MV-4-11 (cell line): ENCODE measurements at regions not wholly inside any gene's neighbourhood (a gene's known extent, or its start where the extent isn't known, plus 50 kb on each side); places are given as distances from the start of the nearest gene placed in this dataset.
"Not testable (repeated sequence)": the region's sequence is repeated elsewhere in the genome, so short reads cannot be mapped to it uniquely, and the experiment has no call there.

Source experiments
- DNase-seq: peaks from one replicate; lab custom pipeline; 2025; lab: John Stamatoyannopoulos, UW

GRCh38 chr2:208685929-208686328 lies 279.3 kb downstream of the PTH2R start:
- DNase-seq: not testable (repeated sequence)

GRCh38 chr2:208686665-208687064 lies 280.1 kb downstream of the PTH2R start:
- DNase-seq: no peak

GRCh38 chr2:208687720-208688119 lies 281.1 kb downstream of the PTH2R start:
- DNase-seq: not testable (repeated sequence)

GRCh38 chr2:208698114-208698513 lies 291.5 kb downstream of the PTH2R start:
- DNase-seq: no peak

GRCh38 chr2:208708486-208708885 lies 301.9 kb downstream of the PTH2R start:
- DNase-seq: no peak

GRCh38 chr2:208711598-208711997 lies 305.0 kb downstream of the PTH2R start:
- no peak for DNase-seq

- peak; percentile 44 for DNase-seq
Observed at GRCh38 chr2:208713066-208713745, 306.6 kb downstream of the PTH2R start.

GRCh38 chr2:208718828-208719227 lies 312.2 kb downstream of the PTH2R start:
- DNase-seq: no peak

- no peak for DNase-seq
Observed at GRCh38 chr2:208722731-208723130, 316.1 kb downstream of the PTH2R start.

GRCh38 chr2:208725280-208725679 lies 318.7 kb downstream of the PTH2R start:
- no peak for DNase-seq

- DNase-seq: no peak
Observed at GRCh38 chr2:208726242-208726641, 319.6 kb downstream of the PTH2R start.

- DNase-seq: not testable (repeated sequence)
Observed at GRCh38 chr2:208751663-208752415, 345.2 kb downstream of the PTH2R start.

- DNase-seq: no peak
Observed at GRCh38 chr2:208757364-208757763, 350.8 kb downstream of the PTH2R start.

GRCh38 chr2:208773074-208773473 lies 366.5 kb downstream of the PTH2R start:
- DNase-seq: not testable (repeated sequence)

GRCh38 chr2:208781166-208781565 lies 374.6 kb downstream of the PTH2R start:
- DNase-seq: no peak

GRCh38 chr2:208782097-208782496 lies 375.5 kb downstream of the PTH2R start:
- DNase-seq: no peak

- no peak for DNase-seq
Observed at GRCh38 chr2:208783184-208783583, 376.6 kb downstream of the PTH2R start.

- DNase-seq: not testable (repeated sequence)
Observed at GRCh38 chr2:208784774-208785173, 378.2 kb downstream of the PTH2R start.

GRCh38 chr2:208791257-208791656 lies 384.7 kb downstream of the PTH2R start:
- DNase-seq: no peak

- DNase-seq: no peak
Observed at GRCh38 chr2:208792766-208793165, 386.2 kb downstream of the PTH2R start.

GRCh38 chr2:208793434-208793833 lies 386.8 kb downstream of the PTH2R start:
- DNase-seq: no peak

- no peak for DNase-seq
Observed at GRCh38 chr2:208794288-208794975, 387.8 kb downstream of the PTH2R start.

- no peak for DNase-seq
Observed at GRCh38 chr2:208798698-208799097, 392.1 kb downstream of the PTH2R start.
